ENCODE measurements at regions not wholly inside any gene's neighbourhood (a gene's known extent, or its start where the extent isn't known, plus 50 kb on each side); places are given as distances from the start of the nearest gene placed in this dataset.

GRCh38 chr1:168631671-168632400, 55.4 kb downstream of the XCL1 start:
- H4K20me1 ChIP-seq (ENCODE audit: control insufficient read depth, insufficient read depth), result no peaks in the 10 kb centered on the region
- no peak overlapping the region for H3K27ac ChIP-seq (ENCODE audit: control insufficient read depth, insufficient read depth)
- H3K9me3 ChIP-seq (replicated peaks; ENCODE audit: control insufficient read depth, insufficient read depth, low read length), result no peaks in the 10 kb centered on the region
- RAD21 ChIA-PET (ENCODE audit: unreplicated experiment), result interaction anchor here (1.0 to 1.3 kb wide), 2 partner anchors 14 to 29 kb away, joined by 3 read pairs; no protein-coding TSS in a partner anchor
- ATAC-seq (no peak), FAIRE-seq (no peak), DNase-seq (ENCODE audit: low read depth, low spot score) (no peak)
- SMC1A ChIA-PET (ENCODE audit: uncharacterized antibody, unreplicated experiment), result interaction anchor here (1.0 to 2.3 kb wide), 5 partner anchors 28 to 715 kb away, joined by 3 to 8 read pairs (median 3); no protein-coding TSS in a partner anchor
- H3K4me3 ChIP-seq, result no peak overlapping the region
- WGBS (ENCODE audit: insufficient coverage, insufficient replicate concordance, low lambda C conversion rate, missing lambda C conversion rate), result 16% methylated on average over 7 of the region's 7 CpGs
- H3K27me3 ChIP-seq (replicated peaks in 1 of 2; ENCODE audit: control insufficient read depth in 2 of 2, insufficient read depth in 2 of 2, low read length in 1 of 2), result no peaks in the 10 kb centered on the region
- POLR2A ChIA-PET, result no interaction called here
- H3K4me2 ChIP-seq (ENCODE audit: control insufficient read depth, insufficient read depth), result no peak overlapping the region
- no peaks in the 10 kb centered on the region for H3K4me1 ChIP-seq (ENCODE audit: control insufficient read depth, insufficient read depth, low read length)
- no peak for TF ChIP-seq NFXL1 (IDR thresholded peaks at IDR 0.05; ENCODE audit: borderline replicate concordance)
- no peak for TF ChIP-seq JUNB (IDR thresholded peaks at IDR 0.05)
- no peak for TF ChIP-seq CREM (IDR thresholded peaks at IDR 0.05; ENCODE audit: low read depth)
- TF ChIP-seq SMC3 (IDR thresholded peaks at IDR 0.05; ENCODE audit: borderline replicate concordance, low read length), result no peak
- TF ChIP-seq IRF5 (IDR thresholded peaks at IDR 0.05; ENCODE audit: borderline replicate concordance), result no peak
- TF ChIP-seq BCL3 (IDR thresholded peaks at IDR 0.05; ENCODE audit: borderline replicate concordance, insufficient read depth, low read depth, low read length, poor library complexity, severe bottlenecking), result no peak
- TF ChIP-seq BACH1 (IDR thresholded peaks at IDR 0.05; ENCODE audit: borderline replicate concordance), result no peak
- TF ChIP-seq HSF1 (IDR thresholded peaks at IDR 0.05; ENCODE audit: low read depth, low read length), result no peak
- TF ChIP-seq MYB (IDR thresholded peaks at IDR 0.05; ENCODE audit: borderline replicate concordance, low read depth, low read length), result no peak
- TF ChIP-seq FOXM1 (IDR thresholded peaks at IDR 0.05; ENCODE audit: low read depth, low read length), result no peak
- TF ChIP-seq IRF4 (IDR thresholded peaks at IDR 0.05; ENCODE audit: low read depth, low read length), result no peak
- TF ChIP-seq TCF12 (IDR thresholded peaks at IDR 0.05; ENCODE audit: low read depth, low read length), result no peak
- no peak for TF ChIP-seq BHLHE40 (IDR thresholded peaks at IDR 0.05; ENCODE audit: borderline replicate concordance in 1 of 2, low read depth in 2 of 2, low read length in 1 of 2)
- no peak for TF ChIP-seq CBX5 (IDR thresholded peaks at IDR 0.05; ENCODE audit: low read depth)
- TF ChIP-seq STAT3 (IDR thresholded peaks at IDR 0.05; ENCODE audit: low read depth, low read length), result no peak
- no peak for TF ChIP-seq E2F4 (IDR thresholded peaks at IDR 0.05; ENCODE audit: low read depth, low read length)
- in situ Hi-C loops (cut with MboI), result no loop called here
- no peak overlapping the region for H2AFZ ChIP-seq (ENCODE audit: control insufficient read depth, low read depth, low read length)
- intact Hi-C loops (cut with micrococcal nuclease; ENCODE audit: unreplicated experiment), result no loop called here
- CTCF ChIA-PET, result interaction anchor here (0.6 to 1.9 kb wide), 5 partner anchors 11 to 538 kb away, joined by 3 to 6 read pairs (median 3); no protein-coding TSS in a partner anchor
- H3K36me3 ChIP-seq (ENCODE audit: control insufficient read depth in 2 of 2, insufficient read depth in 2 of 2, low read length in 1 of 2), result no peaks in the 10 kb centered on the region
- no peaks in the 10 kb centered on the region for H3K79me2 ChIP-seq (ENCODE audit: control insufficient read depth, insufficient read depth, low read length)
- H3K9ac ChIP-seq (ENCODE audit: control insufficient read depth, insufficient read depth, low read length), result no peak overlapping the region
- no TSS peak for BruUV-seq (replicated peaks)
